HepG2 (cell line): ENCODE measurements at regions not wholly inside any gene's neighbourhood (a gene's known extent, or its start where the extent isn't known, plus 50 kb on each side); places are given as distances from the start of the nearest gene placed in this dataset.

Experiments used
- ATAC-seq: fragments of 200-7000 bp; cut with Tn5 transposase; 3 replicates; pipeline ENCODE4 v1.9.1; 2020; ENCODE audit warnings: mild to moderate bottlenecking, moderate library complexity
- BruUV-seq: library from RNA; stranded (reverse); fragments of 400-500 nt; replicated peaks from 2 replicates; lab custom pipeline; 2021; lab: Mats Ljungman, UMichigan
- CTCF ChIA-PET: fragments of 300-600 bp; formaldehyde crosslinking; extraction: SDS; loops from one replicate; lab custom pipeline; 2021; ENCODE audit warnings: low total read pairs, inconsistent platforms, low intra/inter-chr PET ratio; lab: Yijun Ruan, JAX
- POLR2A ChIA-PET: fragments of 350-600 bp; sonication (Branson Sonifier 250); formaldehyde crosslinking; loops from one replicate; lab custom pipeline; 2020; ENCODE audit warnings: antibody characterized with exemption, inconsistent platforms; lab: Yijun Ruan, JAX
- DNase-seq: peaks from one replicate; pipeline ENCODE4 v3.0.0-alpha.2; 2015; ENCODE audit warnings: low spot score
- FAIRE-seq: peaks from 3 replicates; lab custom pipeline; 2011; peaks lifted over from hg19 to GRCh38; lab: Jason Lieb, UNC
- H2AFZ ChIP-seq: one replicate; pipeline ENCODE4 v1.6.1; 2011; ENCODE audit warnings: low read length, inconsistent platforms
- H3K27ac ChIP-seq: fragments of 300-600 bp; 3 replicates; pipeline ENCODE4 v1.8.0; 2011; ENCODE audit warnings: mixed run types, mild to moderate bottlenecking, mixed read lengths, low read length, inconsistent platforms; ENCODE audit not compliant: insufficient read depth; ENCODE audit errors: extremely low read length
- H3K27me3 ChIP-seq, 2 experiments: fragments of 200-600 bp in 1 of 2; 2 replicates in 1 of 2; 3 replicates in 1 of 2; pipeline versions ENCODE4 v1.6.0 to v1.8.0; 2011; ENCODE audit warnings: low read length in 2 of 2, mild to moderate bottlenecking in 2 of 2, moderate library complexity in 2 of 2, inconsistent platforms in 1 of 2; ENCODE audit not compliant: insufficient read depth in 2 of 2, control insufficient read depth in 1 of 2
- H3K36me3 ChIP-seq, 2 experiments: fragments of 200-600 bp in 1 of 2; replicated peaks in 1 of 2; 2 replicates in 1 of 2; 3 replicates in 1 of 2; pipeline versions ENCODE4 v1.5.1 to v1.8.0; 2011; ENCODE audit warnings: low read length in 2 of 2, inconsistent platforms in 1 of 2; ENCODE audit not compliant: insufficient read depth in 2 of 2, control insufficient read depth in 1 of 2
- H3K4me1 ChIP-seq: 2 replicates; pipeline ENCODE4 v1.5.1; 2012; ENCODE audit warnings: low read length, inconsistent platforms; ENCODE audit not compliant: insufficient read depth
- H3K4me2 ChIP-seq: 2 replicates; pipeline ENCODE4 v1.6.0; 2011; ENCODE audit warnings: low read depth, low read length, inconsistent platforms
- H3K4me3 ChIP-seq, 3 experiments: fragments of 200-600 bp in 1 of 3; sonication (generic), shearing (Covaris generic) in 1 of 3; replicated peaks in 1 of 3; 2 replicates each; pipeline ENCODE4 v1.5.1; 2011 to 2016; ENCODE audit warnings: low read length in 3 of 3, inconsistent platforms in 2 of 3, low read depth in 2 of 3, mild to moderate bottlenecking in 2 of 3, control low read depth in 1 of 3, mixed read lengths in 1 of 3; ENCODE audit not compliant: insufficient read depth in 1 of 3
- H3K79me2 ChIP-seq: one replicate; pipeline ENCODE4 v1.6.1; 2011; ENCODE audit warnings: low read length, inconsistent platforms; ENCODE audit not compliant: insufficient read depth
- H3K9ac ChIP-seq: 2 replicates; pipeline ENCODE4 v1.6.0; 2011; ENCODE audit warnings: mild to moderate bottlenecking, low read depth, low read length, inconsistent platforms; ENCODE audit not compliant: insufficient read depth
- H3K9me3 ChIP-seq: 2 replicates; pipeline ENCODE4 v1.5.1; 2012; ENCODE audit warnings: mild to moderate bottlenecking, low read length
- H4K20me1 ChIP-seq: 2 replicates; pipeline ENCODE4 v1.6.0; 2011; ENCODE audit warnings: inconsistent platforms, mild to moderate bottlenecking, low read length, moderate library complexity; ENCODE audit not compliant: insufficient read depth
- HOXA5 ChIP-seq: sonication (generic); formaldehyde crosslinking; IDR thresholded peaks from 2 replicates; pipeline ENCODE4 v1.4.0; 2020; ENCODE audit warnings: missing genetic modification reagents
- RBAK ChIP-seq: sonication (generic); formaldehyde crosslinking; IDR thresholded peaks from 2 replicates; pipeline ENCODE4 v1.5.1; 2020; ENCODE audit warnings: mild to moderate bottlenecking, missing genetic modification reagents
- SMAD1 ChIP-seq: sonication (generic); formaldehyde crosslinking; IDR thresholded peaks from 2 replicates; pipeline ENCODE4 v1.4.0; 2020; ENCODE audit warnings: missing genetic modification reagents, low read depth, mild to moderate bottlenecking, borderline replicate concordance
- SMAD3 ChIP-seq: sonication (generic); formaldehyde crosslinking; IDR thresholded peaks from 2 replicates; pipeline ENCODE4 v1.4.0; 2020; ENCODE audit warnings: missing genetic modification reagents
- STAG1 ChIP-seq: sonication (generic); formaldehyde crosslinking; IDR thresholded peaks from 2 replicates; pipeline ENCODE4 v1.4.0; 2020; ENCODE audit warnings: missing genetic modification reagents
- TEF ChIP-seq: sonication (generic); formaldehyde crosslinking; IDR thresholded peaks from 2 replicates; pipeline ENCODE4 v1.5.0; 2020; ENCODE audit warnings: missing genetic modification reagents
- ZNF441 ChIP-seq: sonication (generic); formaldehyde crosslinking; IDR thresholded peaks from 2 replicates; pipeline ENCODE4 v1.7.0; 2021; ENCODE audit warnings: missing genetic modification reagents, borderline replicate concordance
- ZNF670 ChIP-seq: sonication (generic); formaldehyde crosslinking; IDR thresholded peaks from 2 replicates; pipeline ENCODE4 v1.8.0; 2022; ENCODE audit warnings: mild to moderate bottlenecking, missing genetic modification reagents, borderline replicate concordance
- ZNF768 ChIP-seq: sonication (generic); formaldehyde crosslinking; IDR thresholded peaks from 2 replicates; pipeline ENCODE4 v1.4.0; 2020; ENCODE audit warnings: missing genetic modification reagents
- ZNF775 ChIP-seq: sonication (generic); formaldehyde crosslinking; IDR thresholded peaks from 2 replicates; pipeline ENCODE4 v1.4.0; 2020; ENCODE audit warnings: missing genetic modification reagents, mild to moderate bottlenecking, moderate library complexity, borderline replicate concordance
- WGBS: methylation state at CpG from one replicate; pipeline ENCODE4 v1.1.6; 2017; ENCODE audit warnings: low lambda C conversion rate; 5-methylcytosine and 5-hydroxymethylcytosine counted together
- in situ Hi-C: cut with HindIII; loops from 2 replicates; pipeline ENCODE4 v1.10.0; 2017; ENCODE audit warnings: low pct_unique_long_range_greater_than_20kb; ENCODE audit not compliant: extremely low pct_ligation_motif_present
- intact Hi-C: fragments of 100-400 bp; cut with micrococcal nuclease; formaldehyde crosslinking; loops from one replicate; pipeline ENCODE4 v1.10.0; 2022; ENCODE audit not compliant: unreplicated experiment
- TF ChIP-seq, protein P1 (sequence below): sonication (generic); formaldehyde crosslinking; IDR thresholded peaks from 2 replicates; pipeline ENCODE4 v1.5.1; 2020; ENCODE audit warnings: mild to moderate bottlenecking, moderate library complexity, missing genetic modification reagents
- TF ChIP-seq, protein P2 (sequence below): sonication (generic); formaldehyde crosslinking; IDR thresholded peaks from 2 replicates; pipeline ENCODE4 v1.8.0; 2022; ENCODE audit warnings: low read depth, missing genetic modification reagents
- TF ChIP-seq, protein P3 (sequence below): sonication (generic); formaldehyde crosslinking; IDR thresholded peaks from 2 replicates; pipeline ENCODE4 v1.5.0; 2020; ENCODE audit warnings: mild to moderate bottlenecking, missing genetic modification reagents, moderate library complexity

DNA sequence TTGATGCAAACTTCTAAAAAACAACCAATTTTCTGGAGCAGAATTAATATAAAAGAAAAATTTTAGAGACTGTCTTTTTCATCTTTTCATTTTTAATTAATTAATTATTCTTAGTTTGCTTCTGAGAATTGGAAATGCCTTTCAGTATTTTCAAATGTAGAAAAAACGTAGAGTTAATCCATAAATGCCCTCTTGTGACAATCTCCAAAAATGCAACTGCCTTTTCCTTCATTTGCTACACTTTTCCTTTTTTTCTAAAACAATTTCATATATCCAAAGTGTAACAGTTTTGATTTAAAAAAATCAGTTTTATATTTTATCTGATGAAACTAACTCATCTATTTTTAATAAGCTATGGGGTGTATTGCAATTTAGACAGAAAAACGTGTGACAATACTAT is 409.3 kb downstream of the PRKD1 start:
- H3K9ac ChIP-seq: no peak overlapping the region
- H3K4me1 ChIP-seq: no peaks in the 10 kb centered on the region
- ATAC-seq (no peak), DNase-seq (no peak), FAIRE-seq (no peak)
- H3K27me3 ChIP-seq: no peaks in the 10 kb centered on the region
- H4K20me1 ChIP-seq: no peaks in the 10 kb centered on the region
- H3K36me3 ChIP-seq: no peaks in the 10 kb centered on the region
- POLR2A ChIA-PET: no interaction called here
- 2% methylated on average over 2 of the region's 2 CpGs for WGBS
- H3K79me2 ChIP-seq: no peaks in the 10 kb centered on the region
- peaks cover 63% of the 10 kb centered on the region for H3K9me3 ChIP-seq
- H3K4me2 ChIP-seq: no peak overlapping the region
- intact Hi-C loops: no loop called here
- no peak overlapping the region; a peak in 1 of 6 replicates for H3K4me3 ChIP-seq
- TF ChIP-seq, protein P1, sequence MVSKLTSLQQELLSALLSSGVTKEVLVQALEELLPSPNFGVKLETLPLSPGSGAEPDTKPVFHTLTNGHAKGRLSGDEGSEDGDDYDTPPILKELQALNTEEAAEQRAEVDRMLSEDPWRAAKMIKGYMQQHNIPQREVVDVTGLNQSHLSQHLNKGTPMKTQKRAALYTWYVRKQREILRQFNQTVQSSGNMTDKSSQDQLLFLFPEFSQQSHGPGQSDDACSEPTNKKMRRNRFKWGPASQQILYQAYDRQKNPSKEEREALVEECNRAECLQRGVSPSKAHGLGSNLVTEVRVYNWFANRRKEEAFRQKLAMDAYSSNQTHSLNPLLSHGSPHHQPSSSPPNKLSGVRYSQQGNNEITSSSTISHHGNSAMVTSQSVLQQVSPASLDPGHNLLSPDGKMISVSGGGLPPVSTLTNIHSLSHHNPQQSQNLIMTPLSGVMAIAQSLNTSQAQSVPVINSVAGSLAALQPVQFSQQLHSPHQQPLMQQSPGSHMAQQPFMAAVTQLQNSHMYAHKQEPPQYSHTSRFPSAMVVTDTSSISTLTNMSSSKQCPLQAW: no peak
- no peak for TF ChIP-seq TEF (CRISPR knock-in tag)
- peak; percentile 47 for TF ChIP-seq STAG1
- TF ChIP-seq RBAK (CRISPR knock-in tag): no peak
- TF ChIP-seq, all 625 proteins: peak for 1
- no TSS peak for BruUV-seq
- CTCF ChIA-PET: no interaction called here
- in situ Hi-C loops: no loop called here
- no peak overlapping the region for H2AFZ ChIP-seq
- H3K27ac ChIP-seq: no peak overlapping the region

DNA sequence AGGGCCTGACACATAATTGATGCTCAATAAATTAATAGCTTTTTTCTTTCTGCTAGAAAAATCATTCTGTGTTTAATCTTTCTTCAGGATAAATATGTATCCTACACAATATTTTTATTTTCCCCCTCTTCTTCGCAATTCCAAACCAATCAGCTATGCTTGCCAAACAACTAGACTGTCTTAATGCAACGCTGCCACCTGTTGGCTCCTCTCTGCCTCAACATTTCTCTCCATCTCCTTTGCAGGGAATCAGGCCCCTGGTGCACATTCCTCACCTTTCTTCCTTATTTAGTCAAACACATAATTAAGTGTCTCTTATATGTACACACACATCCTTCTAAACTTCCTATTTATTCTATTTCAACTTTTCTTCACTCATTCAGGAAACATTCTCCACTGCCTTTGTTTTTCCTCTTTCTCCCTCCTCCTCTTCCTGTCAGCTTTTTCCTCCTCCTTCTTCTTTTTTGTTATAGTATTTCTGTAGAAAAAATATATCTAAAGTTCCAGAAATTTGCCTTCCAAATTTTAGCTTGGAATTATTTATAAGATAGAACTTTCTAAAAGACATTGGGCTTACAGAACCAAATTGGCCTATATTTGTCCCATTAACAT is 406.0 kb downstream of the PRKD1 start:
- in situ Hi-C loops (no loop called here), intact Hi-C loops (loop anchor here (1.0 to 5.0 kb wide), 2 partner anchors 114 to 504 kb away; no protein-coding TSS in a partner anchor)
- no TSS peak for BruUV-seq
- Histone ChIP-seq H3K9me3 (peaks cover 53% of the 10 kb centered on the region), H3K4me1 (no peaks in the 10 kb centered on the region), H3K4me3 (no peak overlapping the region), H3K27me3 (no peaks in the 10 kb centered on the region), H3K27ac (no peak overlapping the region), H4K20me1 (no peaks in the 10 kb centered on the region), H3K36me3 (no peaks in the 10 kb centered on the region), H2AFZ (no peak overlapping the region), H3K79me2 (no peaks in the 10 kb centered on the region), H3K9ac (no peak overlapping the region), H3K4me2 (no peak overlapping the region)
- CTCF ChIA-PET: no interaction called here
- ATAC-seq (peak; percentile 68), FAIRE-seq (no peak), DNase-seq (no peak)
- WGBS: 1% methylated on average over 2 of the region's 2 CpGs
- POLR2A ChIA-PET: no interaction called here
- TF ChIP-seq, protein P2, sequence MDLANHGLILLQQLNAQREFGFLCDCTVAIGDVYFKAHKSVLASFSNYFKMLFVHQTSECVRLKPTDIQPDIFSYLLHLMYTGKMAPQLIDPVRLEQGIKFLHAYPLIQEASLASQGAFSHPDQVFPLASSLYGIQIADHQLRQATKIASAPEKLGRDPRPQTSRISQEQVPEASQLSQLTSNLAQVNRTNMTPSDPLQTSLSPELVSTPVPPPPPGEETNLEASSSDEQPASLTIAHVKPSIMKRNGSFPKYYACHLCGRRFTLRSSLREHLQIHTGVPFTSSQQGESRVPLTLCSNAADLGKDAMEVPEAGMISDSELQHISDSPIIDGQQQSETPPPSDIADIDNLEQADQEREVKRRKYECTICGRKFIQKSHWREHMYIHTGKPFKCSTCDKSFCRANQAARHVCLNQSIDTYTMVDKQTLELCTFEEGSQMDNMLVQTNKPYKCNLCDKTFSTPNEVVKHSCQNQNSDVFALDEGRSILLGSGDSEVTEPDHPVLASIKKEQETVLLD (CRISPR knock-in tag): no peak
- TF ChIP-seq, protein P3, sequence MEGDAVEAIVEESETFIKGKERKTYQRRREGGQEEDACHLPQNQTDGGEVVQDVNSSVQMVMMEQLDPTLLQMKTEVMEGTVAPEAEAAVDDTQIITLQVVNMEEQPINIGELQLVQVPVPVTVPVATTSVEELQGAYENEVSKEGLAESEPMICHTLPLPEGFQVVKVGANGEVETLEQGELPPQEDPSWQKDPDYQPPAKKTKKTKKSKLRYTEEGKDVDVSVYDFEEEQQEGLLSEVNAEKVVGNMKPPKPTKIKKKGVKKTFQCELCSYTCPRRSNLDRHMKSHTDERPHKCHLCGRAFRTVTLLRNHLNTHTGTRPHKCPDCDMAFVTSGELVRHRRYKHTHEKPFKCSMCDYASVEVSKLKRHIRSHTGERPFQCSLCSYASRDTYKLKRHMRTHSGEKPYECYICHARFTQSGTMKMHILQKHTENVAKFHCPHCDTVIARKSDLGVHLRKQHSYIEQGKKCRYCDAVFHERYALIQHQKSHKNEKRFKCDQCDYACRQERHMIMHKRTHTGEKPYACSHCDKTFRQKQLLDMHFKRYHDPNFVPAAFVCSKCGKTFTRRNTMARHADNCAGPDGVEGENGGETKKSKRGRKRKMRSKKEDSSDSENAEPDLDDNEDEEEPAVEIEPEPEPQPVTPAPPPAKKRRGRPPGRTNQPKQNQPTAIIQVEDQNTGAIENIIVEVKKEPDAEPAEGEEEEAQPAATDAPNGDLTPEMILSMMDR (CRISPR knock-in tag): peak; percentile 65
- TF ChIP-seq SMAD3 (CRISPR knock-in tag): no peak
- no peak for TF ChIP-seq ZNF768 (CRISPR knock-in tag)
- TF ChIP-seq HOXA5: no peak
- TF ChIP-seq ZNF670: no peak
- TF ChIP-seq STAG1: peak; percentile 64
- no peak for TF ChIP-seq ZNF775 (CRISPR knock-in tag)
- TF ChIP-seq ZNF441 (CRISPR knock-in tag): no peak
- no peak for TF ChIP-seq SMAD1 (CRISPR knock-in tag)
